K562 (cell line): ENCODE measurements at regions not wholly inside any gene's neighbourhood (a gene's known extent, or its start where the extent isn't known, plus 50 kb on each side); places are given as distances from the start of the nearest gene placed in this dataset.

ENCODE experiments used
- BDP1 ChIP-seq: IDR thresholded peaks from 3 replicates; pipeline ENCODE4 v1.6.1; 2011; ENCODE audit not compliant: insufficient read length, insufficient read depth
- E2F4 ChIP-seq: sonication (generic); formaldehyde crosslinking; IDR thresholded peaks from 2 replicates; pipeline ENCODE4 v1.8.0; 2022; ENCODE audit warnings: mild to moderate bottlenecking, low read depth, missing genetic modification reagents
- ETV6 ChIP-seq, 3 experiments: fragments of 150-350 bp in 1 of 3; sonication (generic) in 1 of 3; formaldehyde crosslinking in 1 of 3; IDR thresholded peaks; 2 replicates each; pipeline versions ENCODE4 v1.6.1 to v1.8.0; 2014 to 2022; ENCODE audit warnings: borderline replicate concordance in 2 of 3, low read depth in 2 of 3, antibody characterized with exemption in 1 of 3, low read length in 1 of 3, mild to moderate bottlenecking in 1 of 3, missing genetic modification reagents in 1 of 3
- EZH2 ChIP-seq: IDR thresholded peaks from 2 replicates; pipeline ENCODE4 v1.6.1; 2012; ENCODE audit warnings: low read depth, mild to moderate bottlenecking, inconsistent platforms, low read length, borderline replicate concordance
- GTF2A2 ChIP-seq: IDR thresholded peaks from 2 replicates; pipeline ENCODE4 v1.6.1; 2016; ENCODE audit warnings: mild to moderate bottlenecking, missing genetic modification characterization, missing compliant biosample characterization
- HEY1 ChIP-seq: fragments of 250-450 bp; sonication (Bioruptor Pico); IDR thresholded peaks from 2 replicates; pipeline ENCODE4 v1.5.0; 2020; ENCODE audit warnings: mild to moderate bottlenecking, moderate library complexity, borderline replicate concordance
- HOMEZ ChIP-seq: fragments of 250-450 bp; sonication (Bioruptor Pico); IDR thresholded peaks from 2 replicates; pipeline ENCODE4 v1.4.0; 2020; ENCODE audit warnings: mild to moderate bottlenecking, moderate library complexity
- MAZ ChIP-seq, 2 experiments: fragments of 450-650 bp in 1 of 2; sonication (generic) in 1 of 2; formaldehyde crosslinking; IDR thresholded peaks in 1 of 2; conservative IDR thresholded peaks in 1 of 2; 2 replicates each; pipeline versions ENCODE4 v1.4.0 to v1.5.0; 2020; ENCODE audit warnings: mild to moderate bottlenecking in 1 of 2, missing genetic modification reagents in 1 of 2
- MTA3 ChIP-seq: fragments of 450-650 bp; formaldehyde crosslinking; IDR thresholded peaks from 2 replicates; pipeline ENCODE4 v1.6.1; 2017; ENCODE audit warnings: mild to moderate bottlenecking, borderline replicate concordance
- PURB ChIP-seq: sonication (generic); formaldehyde crosslinking; IDR thresholded peaks from 2 replicates; pipeline ENCODE4 v1.9.0; 2021; ENCODE audit warnings: low read depth, mild to moderate bottlenecking, missing genetic modification reagents
- RB1 ChIP-seq: fragments of 450-650 bp; IDR thresholded peaks from 2 replicates; pipeline ENCODE4 v1.6.1; 2017; ENCODE audit warnings: low read depth, mild to moderate bottlenecking
- SPI1 ChIP-seq: IDR thresholded peaks from 2 replicates; pipeline ENCODE4 v1.6.1; 2011; ENCODE audit warnings: low read depth, low read length, control low read depth, borderline replicate concordance
- STAT5B ChIP-seq: fragments of 250-450 bp; sonication (Bioruptor Pico); IDR thresholded peaks from 2 replicates; pipeline ENCODE4 v1.8.0; 2021; ENCODE audit warnings: mild to moderate bottlenecking, inconsistent platforms
- TAL1 ChIP-seq: fragments of 450-650 bp; IDR thresholded peaks from 2 replicates; pipeline ENCODE4 v1.6.1; 2016; ENCODE audit warnings: mild to moderate bottlenecking
- TBP ChIP-seq: optimal IDR thresholded peaks from 2 replicates; pipeline ENCODE3; 2011; ENCODE audit warnings: low read depth, low read length, improper control_type of control experiment
- TEAD4 ChIP-seq, 2 experiments: sonication (generic) in 1 of 2; formaldehyde crosslinking in 1 of 2; IDR thresholded peaks; 2 replicates each; pipeline versions ENCODE4 v1.6.1 to v1.8.0; 2012 to 2022; ENCODE audit warnings: borderline replicate concordance in 1 of 2, inconsistent platforms in 1 of 2, low read length in 1 of 2, mild to moderate bottlenecking in 1 of 2, missing genetic modification reagents in 1 of 2
- TGIF2 ChIP-seq: sonication (generic); formaldehyde crosslinking; IDR thresholded peaks from 2 replicates; pipeline ENCODE4 v1.8.1; 2022; ENCODE audit warnings: mild to moderate bottlenecking, missing genetic modification reagents, moderate library complexity
- USF2 ChIP-seq: sonication (generic); formaldehyde crosslinking; IDR thresholded peaks from 2 replicates; pipeline ENCODE4 v1.5.0; 2020; ENCODE audit warnings: missing genetic modification reagents
- ZNF239 ChIP-seq: fragments of 250-450 bp; sonication (Bioruptor Pico); IDR thresholded peaks from 2 replicates; pipeline ENCODE4 v1.4.0; 2020; ENCODE audit warnings: mild to moderate bottlenecking
- ZNF280B ChIP-seq: fragments of 250-450 bp; sonication (Bioruptor Pico); IDR thresholded peaks from 2 replicates; pipeline ENCODE4 v1.5.1; 2021; ENCODE audit warnings: mild to moderate bottlenecking
- ZNF584 ChIP-seq: fragments of 200-800 bp; sonication (Bioruptor generic); IDR thresholded peaks from 2 replicates; pipeline ENCODE4 v1.6.1; 2016; ENCODE audit warnings: low read depth, mild to moderate bottlenecking, missing genetic modification characterization, missing compliant biosample characterization
- TF ChIP-seq, protein P1 (sequence below): fragments of 250-450 bp; sonication (Bioruptor Pico); IDR thresholded peaks from 2 replicates; pipeline ENCODE4 v1.8.0; 2022; ENCODE audit warnings: moderate library complexity, mild to moderate bottlenecking, inconsistent platforms

- TF ChIP-seq USF2 (CRISPR knock-in tag): peak; percentile 27; the same call in 1 of the 2 replicates
- TF ChIP-seq TBP: no peak
- no peak for TF ChIP-seq TEAD4 (IDR thresholded peaks at IDR 0.05; ENCODE audit: low read length)
- no peak for TF ChIP-seq TEAD4 (CRISPR knock-in tag; IDR thresholded peaks at IDR 0.05; ENCODE audit: borderline replicate concordance)
- TF ChIP-seq HOMEZ: no peak
- no peak for TF ChIP-seq ZNF239
- TF ChIP-seq ETV6 (IDR thresholded peaks at IDR 0.05; ENCODE audit: borderline replicate concordance in 1 of 2, low read depth in 2 of 2, low read length in 1 of 2): no peak
- TF ChIP-seq ETV6 (CRISPR knock-in tag; IDR thresholded peaks at IDR 0.05; ENCODE audit: borderline replicate concordance): no peak
- TF ChIP-seq ZNF280B (CRISPR knock-in tag): no peak
- TF ChIP-seq PURB: no peak
- TF ChIP-seq STAT5B: no peak
- no peak for TF ChIP-seq ZNF584 (CRISPR knock-in tag)
- TF ChIP-seq E2F4 (CRISPR knock-in tag): no peak
- TF ChIP-seq BDP1: no peak
- no peak for TF ChIP-seq EZH2
- TF ChIP-seq TAL1: no peak
- TF ChIP-seq, protein P1, sequence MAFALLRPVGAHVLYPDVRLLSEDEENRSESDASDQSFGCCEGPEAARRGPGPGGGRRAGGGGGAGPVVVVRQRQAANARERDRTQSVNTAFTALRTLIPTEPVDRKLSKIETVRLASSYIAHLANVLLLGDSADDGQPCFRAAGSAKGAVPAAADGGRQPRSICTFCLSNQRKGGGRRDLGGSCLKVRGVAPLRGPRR (CRISPR knock-in tag): no peak
- 0 out of 4 replicates have a peak, but pooled peaks of 1 of the 2 experiments have one; percentile 13 for TF ChIP-seq MAZ (CRISPR knock-in tag; conservative IDR thresholded peaks at IDR 0.05 in 1 of 2, IDR thresholded peaks at IDR 0.05 in 1 of 2)
- TF ChIP-seq RB1: no peak
- TF ChIP-seq TGIF2 (CRISPR knock-in tag): 0 out of 2 replicates have a peak, but pooled peaks have one; percentile 20
- no peak for TF ChIP-seq SPI1
- TF ChIP-seq HEY1 (CRISPR knock-in tag): no peak
- TF ChIP-seq MTA3: no peak
- no peak for TF ChIP-seq GTF2A2 (tag)
Observed at GRCh38 chr1:121519042-121519755, 334.4 kb downstream of the SRGAP2C start (continued).
